Neural crest cell (in vitro differentiated cells): ENCODE measurements at regions not wholly inside any gene's neighbourhood (a gene's known extent, or its start where the extent isn't known, plus 50 kb on each side); places are given as distances from the start of the nearest gene placed in this dataset.

Experiments used
- DNase-seq: peaks from one replicate; pipeline ENCODE4 v3.0.0; 2021; ENCODE audit warnings: low read depth, mixed read lengths, low spot score
- H3K27ac Mint-ChIP-seq: one replicate; pipeline ENCODE4 v1.8.0; 2021; ENCODE audit warnings: mild to moderate bottlenecking, mixed read lengths; ENCODE audit not compliant: unreplicated experiment
- H3K27me3 Mint-ChIP-seq: 2 replicates; pipeline ENCODE4 v1.8.0; 2021; ENCODE audit warnings: low read depth, mild to moderate bottlenecking, mixed read lengths
- H3K36me3 Mint-ChIP-seq: 2 replicates; pipeline ENCODE4 v1.8.0; 2021; ENCODE audit warnings: low read depth, mild to moderate bottlenecking, mixed read lengths
- H3K4me1 Mint-ChIP-seq: 2 replicates; pipeline ENCODE4 v1.8.0; 2021; ENCODE audit warnings: mixed read lengths
- H3K4me3 Mint-ChIP-seq: one replicate; pipeline ENCODE4 v1.8.0; 2021; ENCODE audit warnings: mild to moderate bottlenecking, mixed read lengths
- H3K9me3 Mint-ChIP-seq: 2 replicates; pipeline ENCODE4 v1.8.0; 2021; ENCODE audit warnings: mixed read lengths
- TF ChIP-seq, protein P1 (sequence below): fragments of 200-600 bp; sonication (generic); conservative IDR thresholded peaks from 2 replicates; pipeline ENCODE4 v1.5.0; 2021; ENCODE audit warnings: antibody characterized with exemption, mild to moderate bottlenecking

GRCh38 chr10:10500937-10501336 is 516.7 kb upstream of the CELF2 start:
- no peak for DNase-seq
- TF ChIP-seq, protein P1, sequence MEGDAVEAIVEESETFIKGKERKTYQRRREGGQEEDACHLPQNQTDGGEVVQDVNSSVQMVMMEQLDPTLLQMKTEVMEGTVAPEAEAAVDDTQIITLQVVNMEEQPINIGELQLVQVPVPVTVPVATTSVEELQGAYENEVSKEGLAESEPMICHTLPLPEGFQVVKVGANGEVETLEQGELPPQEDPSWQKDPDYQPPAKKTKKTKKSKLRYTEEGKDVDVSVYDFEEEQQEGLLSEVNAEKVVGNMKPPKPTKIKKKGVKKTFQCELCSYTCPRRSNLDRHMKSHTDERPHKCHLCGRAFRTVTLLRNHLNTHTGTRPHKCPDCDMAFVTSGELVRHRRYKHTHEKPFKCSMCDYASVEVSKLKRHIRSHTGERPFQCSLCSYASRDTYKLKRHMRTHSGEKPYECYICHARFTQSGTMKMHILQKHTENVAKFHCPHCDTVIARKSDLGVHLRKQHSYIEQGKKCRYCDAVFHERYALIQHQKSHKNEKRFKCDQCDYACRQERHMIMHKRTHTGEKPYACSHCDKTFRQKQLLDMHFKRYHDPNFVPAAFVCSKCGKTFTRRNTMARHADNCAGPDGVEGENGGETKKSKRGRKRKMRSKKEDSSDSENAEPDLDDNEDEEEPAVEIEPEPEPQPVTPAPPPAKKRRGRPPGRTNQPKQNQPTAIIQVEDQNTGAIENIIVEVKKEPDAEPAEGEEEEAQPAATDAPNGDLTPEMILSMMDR: no peak
- H3K4me1 Mint-ChIP-seq: no peaks in the 10 kb centered on the region
- peaks cover 26% of the 10 kb centered on the region for H3K9me3 Mint-ChIP-seq
- no peak overlapping the region for H3K27ac Mint-ChIP-seq
- peaks cover 6% of the 10 kb centered on the region for H3K36me3 Mint-ChIP-seq
- no peak overlapping the region for H3K4me3 Mint-ChIP-seq
- H3K27me3 Mint-ChIP-seq: no peaks in the 10 kb centered on the region

DNA sequence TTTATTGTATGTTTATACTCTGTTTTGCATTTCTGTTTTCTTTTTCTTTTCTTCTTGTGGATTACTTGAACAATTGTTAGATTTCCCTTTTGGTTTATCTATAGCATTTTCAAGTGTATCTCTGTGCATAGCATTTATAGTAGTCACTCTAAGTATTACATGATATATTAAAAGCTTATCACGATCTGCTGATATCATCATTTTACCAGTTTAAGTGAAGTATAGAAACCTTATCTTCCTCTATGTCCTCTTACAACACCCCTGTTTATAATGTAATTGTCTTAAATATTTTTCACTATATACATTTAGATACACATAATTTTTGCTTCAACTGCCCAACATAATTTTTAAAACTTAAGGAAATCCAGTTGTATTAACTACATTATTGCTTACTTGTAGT is 513.9 kb upstream of the CELF2 start:
- H3K27ac Mint-ChIP-seq: no peak overlapping the region
- peaks cover 5% of the 10 kb centered on the region for H3K4me1 Mint-ChIP-seq
- peaks cover 9% of the 10 kb centered on the region for H3K36me3 Mint-ChIP-seq
- H3K4me3 Mint-ChIP-seq: no peak overlapping the region
- H3K9me3 Mint-ChIP-seq: peaks cover 16% of the 10 kb centered on the region
- no peaks in the 10 kb centered on the region for H3K27me3 Mint-ChIP-seq
- TF ChIP-seq, protein P1: no peak
- DNase-seq: no peak

DNA sequence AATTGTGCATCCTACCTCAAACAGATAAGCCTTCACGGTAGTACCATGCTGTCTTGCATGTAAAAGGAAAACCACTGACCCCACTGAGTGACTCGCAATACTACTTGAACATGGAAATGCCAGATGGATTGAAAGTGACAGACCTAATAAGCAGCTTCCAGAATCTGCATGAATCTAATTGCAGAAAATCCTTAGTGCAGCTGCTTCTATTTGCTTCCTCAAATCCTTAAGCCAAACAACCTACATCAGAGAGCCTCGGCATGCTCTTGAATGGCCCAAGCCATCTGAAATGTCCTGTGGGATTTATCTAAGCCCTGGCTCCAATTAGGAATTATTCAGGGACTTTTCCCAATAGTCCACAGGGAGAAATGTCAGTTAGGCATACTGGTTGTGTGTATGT is 509.5 kb upstream of the CELF2 start:
- DNase-seq: no peak
- Mint-ChIP-seq H3K4me1 (peaks cover 9% of the 10 kb centered on the region), H3K27ac (no peak overlapping the region), H3K36me3 (peaks cover 3% of the 10 kb centered on the region), H3K9me3 (peaks cover 8% of the 10 kb centered on the region), H3K27me3 (no peaks in the 10 kb centered on the region), H3K4me3 (no peak overlapping the region)
- TF ChIP-seq, protein P1: no peak

DNA sequence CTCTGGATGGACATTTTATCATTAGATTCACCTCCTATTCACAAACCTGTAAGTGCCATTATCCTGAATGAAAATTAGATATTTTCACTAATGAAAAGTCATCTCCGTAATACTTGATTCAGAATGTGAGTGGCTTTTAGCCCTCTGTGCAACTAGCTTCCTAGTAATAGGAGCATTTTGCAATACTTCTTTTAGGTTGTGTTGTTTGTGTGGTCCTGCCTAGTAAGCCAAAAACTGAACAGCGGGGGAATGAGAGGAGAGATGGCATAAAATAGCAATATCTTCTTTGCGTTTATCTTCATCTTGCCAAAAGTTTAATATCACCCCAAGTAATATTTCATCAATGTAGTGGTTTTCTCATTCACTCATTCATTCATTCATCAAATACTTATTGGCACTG is 507.5 kb upstream of the CELF2 start:
- Mint-ChIP-seq H3K27ac (no peak overlapping the region), H3K4me3 (no peak overlapping the region), H3K36me3 (peaks cover 3% of the 10 kb centered on the region), H3K4me1 (peaks cover 20% of the 10 kb centered on the region), H3K27me3 (no peaks in the 10 kb centered on the region), H3K9me3 (peaks cover 8% of the 10 kb centered on the region)
- TF ChIP-seq, protein P1: no peak
- DNase-seq: no peak

- Mint-ChIP-seq H3K9me3 (peaks cover 7% of the 10 kb centered on the region), H3K36me3 (peaks cover 2% of the 10 kb centered on the region), H3K27ac (no peak overlapping the region), H3K27me3 (no peaks in the 10 kb centered on the region), H3K4me1 (peaks cover 33% of the 10 kb centered on the region), H3K4me3 (no peak overlapping the region)
- DNase-seq: no peak
- TF ChIP-seq, protein P1: no peak
Observed at GRCh38 chr10:10513067-10513466, 504.6 kb upstream of the CELF2 start.

DNA sequence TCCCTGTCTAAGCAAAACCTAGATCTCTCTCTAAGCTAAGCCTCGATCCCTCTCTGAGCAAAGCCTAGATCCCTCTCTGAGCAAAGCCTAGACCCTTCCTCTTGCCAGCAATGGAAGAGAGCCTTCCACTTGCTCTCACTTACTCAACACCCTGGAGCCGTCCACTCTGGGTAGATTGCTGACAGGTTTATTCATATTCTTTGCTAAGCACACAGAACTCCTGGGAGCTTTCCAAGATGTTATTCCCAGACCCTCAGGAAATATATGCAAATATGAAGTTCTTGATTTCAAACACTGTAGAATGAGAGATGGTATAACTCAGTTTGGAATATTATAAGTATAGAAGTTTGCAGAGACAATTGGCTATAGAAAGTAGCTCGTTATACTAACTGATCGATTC is 503.8 kb upstream of the CELF2 start:
- no peaks in the 10 kb centered on the region for H3K36me3 Mint-ChIP-seq
- no peak for DNase-seq

More for the DNA sequence above, 503.8 kb upstream of the CELF2 start:
- Mint-ChIP-seq H3K27me3 (no peaks in the 10 kb centered on the region), H3K4me1 (peaks cover 29% of the 10 kb centered on the region), H3K9me3 (peaks cover 3% of the 10 kb centered on the region), H3K27ac (no peak overlapping the region), H3K4me3 (no peak overlapping the region)
- TF ChIP-seq, protein P1: no peak
